Liver (tissue), 3 donors: ENCODE measurements at regions not wholly inside any gene's neighbourhood (a gene's known extent, or its start where the extent isn't known, plus 50 kb on each side); places are given as distances from the start of the nearest gene placed in this dataset.

ENCODE experiments used
- ATF3 ChIP-seq: IDR thresholded peaks from 2 replicates; pipeline ENCODE4 v1.6.1; 2016; ENCODE audit warnings: antibody characterized with exemption
- CTCF ChIP-seq: fragments of 150-350 bp; IDR thresholded peaks from 2 replicates; pipeline ENCODE4 v1.5.1; 2017; ENCODE audit warnings: improper control_type of control experiment, low read depth, low read length; ENCODE audit not compliant: missing input control
- EGR1 ChIP-seq, 2 donors: IDR thresholded peaks; 2 replicates each; pipeline ENCODE4 v1.6.1; 2016 to 2018; ENCODE audit warnings: antibody characterized with exemption in 2 of 2, low read depth in 2 of 2
- FOXA1 ChIP-seq: IDR thresholded peaks from 2 replicates; pipeline ENCODE4 v1.6.1; 2016; ENCODE audit warnings: antibody characterized with exemption
- HNF4A ChIP-seq, 2 donors: conservative IDR thresholded peaks; 2 replicates each; pipeline ENCODE4 v1.6.1; 2016; ENCODE audit warnings: antibody characterized with exemption in 2 of 2, mild to moderate bottlenecking in 2 of 2
- JUND ChIP-seq, 2 donors: IDR thresholded peaks; 2 replicates each; pipeline ENCODE4 v1.6.1; 2016; ENCODE audit warnings: antibody characterized with exemption in 2 of 2
- MAX ChIP-seq: IDR thresholded peaks from 2 replicates; pipeline ENCODE4 v1.6.1; 2016; ENCODE audit warnings: antibody characterized with exemption
- RAD21 ChIP-seq, 2 donors: IDR thresholded peaks; 2 replicates each; pipeline ENCODE4 v1.6.1; 2016; ENCODE audit warnings: antibody characterized with exemption in 2 of 2, mild to moderate bottlenecking in 2 of 2
- REST ChIP-seq: IDR thresholded peaks from 2 replicates; pipeline ENCODE4 v1.6.1; 2016; ENCODE audit warnings: antibody characterized with exemption, mild to moderate bottlenecking
- SP1 ChIP-seq: IDR thresholded peaks from 2 replicates; pipeline ENCODE4 v1.6.1; 2018; ENCODE audit warnings: antibody characterized with exemption, mild to moderate bottlenecking
- TAF1 ChIP-seq: conservative IDR thresholded peaks from 2 replicates; pipeline ENCODE4 v1.6.1; 2016; ENCODE audit warnings: antibody characterized with exemption, mild to moderate bottlenecking
- YY1 ChIP-seq: IDR thresholded peaks from 2 replicates; pipeline ENCODE4 v1.6.1; 2016; ENCODE audit warnings: antibody characterized with exemption, mild to moderate bottlenecking
- donor health status: healthy.
- donor health status: healthy.

- TF ChIP-seq ATF3 (no peak), EGR1 (IDR thresholded peaks at IDR 0.05; ENCODE audit: low read depth in 2 of 2) (no peak), CTCF (no peak), REST (no peak), SP1 (no peak), FOXA1 (no peak), RAD21 (IDR thresholded peaks at IDR 0.05) (no peak), MAX (no peak), YY1 (no peak), TAF1 (no peak), HNF4A (conservative IDR thresholded peaks at IDR 0.05) (no peak), JUND (IDR thresholded peaks at IDR 0.05) (no peak)
These were observed 54.3 kb upstream of the ROBO2 start for GRCh38 chr3:76985645-76986044.
